Ishikawa (cell line): ENCODE measurements at regions not wholly inside any gene's neighbourhood (a gene's known extent, or its start where the extent isn't known, plus 50 kb on each side); places are given as distances from the start of the nearest gene placed in this dataset.

Experiments
- CEBPB ChIP-seq: IDR thresholded peaks from 2 replicates; pipeline ENCODE4 v1.6.1; 2012
- EGR1 ChIP-seq: IDR thresholded peaks from 2 replicates; pipeline ENCODE4 v1.6.1; 2012
- EP300 ChIP-seq: IDR thresholded peaks from 2 replicates; pipeline ENCODE4 v1.6.1; 2012; ENCODE audit warnings: borderline replicate concordance
- FOXM1 ChIP-seq: IDR thresholded peaks from 2 replicates; pipeline ENCODE4 v1.6.1; 2012; ENCODE audit warnings: low read depth, borderline replicate concordance
- MAX ChIP-seq: IDR thresholded peaks from 2 replicates; pipeline ENCODE4 v1.6.1; 2012
- NFIC ChIP-seq: IDR thresholded peaks from 2 replicates; pipeline ENCODE4 v1.6.1; 2012
- REST ChIP-seq: IDR thresholded peaks from 2 replicates; pipeline ENCODE4 v1.6.1; 2012; ENCODE audit warnings: low read depth, mild to moderate bottlenecking
- TAF1 ChIP-seq: IDR thresholded peaks from 2 replicates; pipeline ENCODE4 v1.6.1; 2012; ENCODE audit warnings: low read depth, mild to moderate bottlenecking
- TEAD4 ChIP-seq: IDR thresholded peaks from 2 replicates; pipeline ENCODE4 v1.6.1; 2012
- USF1 ChIP-seq: IDR thresholded peaks from 2 replicates; pipeline ENCODE4 v1.6.1; 2012
- ZBTB7A ChIP-seq: IDR thresholded peaks from 2 replicates; pipeline ENCODE4 v1.6.1; 2012; ENCODE audit warnings: low read depth

- TF ChIP-seq REST: no peak
- TF ChIP-seq TAF1: no peak
- TF ChIP-seq EP300: no peak
- no peak for TF ChIP-seq MAX
- no peak for TF ChIP-seq TEAD4
- TF ChIP-seq ZBTB7A: no peak
- no peak for TF ChIP-seq CEBPB
- no peak for TF ChIP-seq FOXM1
- no peak for TF ChIP-seq EGR1
- no peak for TF ChIP-seq USF1
- TF ChIP-seq NFIC: no peak
Observed at GRCh38 chr5:82719368-82719767, 357.8 kb downstream of the TMEM167A start.
